ENCODE measurements at regions not wholly inside any gene's neighbourhood (a gene's known extent, or its start where the extent isn't known, plus 50 kb on each side); places are given as distances from the start of the nearest gene placed in this dataset.
"Not testable (repeated sequence)": the region's sequence is repeated elsewhere in the genome, so short reads cannot be mapped to it uniquely, and the experiment has no call there.

- no peak overlapping the region for H3K27ac ChIP-seq (ENCODE audit: low read depth, low read length)
- H3K27me3 ChIP-seq (ENCODE audit: insufficient read depth, low read length) = no peaks in the 10 kb centered on the region
- no peaks in the 10 kb centered on the region for H3K36me3 ChIP-seq (ENCODE audit: insufficient read depth, low read length)
- H3K79me2 ChIP-seq (ENCODE audit: control insufficient read depth, insufficient read depth, low read length, unreplicated experiment) = no peaks in the 10 kb centered on the region
- H3K4me3 ChIP-seq (ENCODE audit: low read depth, low read length) = no peak overlapping the region
- H2AFZ ChIP-seq (ENCODE audit: low read length, unreplicated experiment) = no peak overlapping the region
- H3K4me1 ChIP-seq (ENCODE audit: control insufficient read depth, insufficient read depth, low read length, unreplicated experiment) = no peaks in the 10 kb centered on the region
Observed at GRCh38 chr3:713947-714620, 378.7 kb upstream of the CNTN6 start.

DNA sequence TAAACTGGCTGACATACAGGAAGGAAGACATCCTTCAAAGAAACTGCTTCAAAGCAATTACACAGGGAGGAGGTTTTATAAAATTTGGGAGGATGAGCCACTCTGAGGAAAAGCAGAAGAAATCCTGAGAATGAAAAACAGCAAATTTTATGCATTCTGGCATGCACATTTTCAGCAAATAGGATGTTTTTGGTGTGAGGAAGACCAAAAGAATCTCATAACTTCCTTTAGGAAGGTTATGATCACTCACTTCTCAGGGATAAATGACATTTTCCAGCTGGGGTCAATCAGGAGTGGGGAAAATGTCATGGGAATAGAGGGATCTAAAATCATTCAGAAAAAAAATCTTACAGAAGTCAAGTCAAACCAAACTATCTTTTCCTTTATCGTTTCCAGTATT lies 371.7 kb upstream of the CNTN6 start:
- H3K4me1 ChIP-seq (ENCODE audit: control insufficient read depth, insufficient read depth, low read length, unreplicated experiment) = no peaks in the 10 kb centered on the region
- H3K79me2 ChIP-seq (ENCODE audit: control insufficient read depth, insufficient read depth, low read length, unreplicated experiment) = no peaks in the 10 kb centered on the region
- H3K27ac ChIP-seq (ENCODE audit: low read depth, low read length) = no peak overlapping the region
- no peaks in the 10 kb centered on the region for H3K36me3 ChIP-seq (ENCODE audit: insufficient read depth, low read length)
- no peaks in the 10 kb centered on the region for H3K27me3 ChIP-seq (ENCODE audit: insufficient read depth, low read length)
- no peak overlapping the region for H2AFZ ChIP-seq (ENCODE audit: low read length, unreplicated experiment)
- no peak overlapping the region for H3K4me3 ChIP-seq (ENCODE audit: low read depth, low read length)

DNA sequence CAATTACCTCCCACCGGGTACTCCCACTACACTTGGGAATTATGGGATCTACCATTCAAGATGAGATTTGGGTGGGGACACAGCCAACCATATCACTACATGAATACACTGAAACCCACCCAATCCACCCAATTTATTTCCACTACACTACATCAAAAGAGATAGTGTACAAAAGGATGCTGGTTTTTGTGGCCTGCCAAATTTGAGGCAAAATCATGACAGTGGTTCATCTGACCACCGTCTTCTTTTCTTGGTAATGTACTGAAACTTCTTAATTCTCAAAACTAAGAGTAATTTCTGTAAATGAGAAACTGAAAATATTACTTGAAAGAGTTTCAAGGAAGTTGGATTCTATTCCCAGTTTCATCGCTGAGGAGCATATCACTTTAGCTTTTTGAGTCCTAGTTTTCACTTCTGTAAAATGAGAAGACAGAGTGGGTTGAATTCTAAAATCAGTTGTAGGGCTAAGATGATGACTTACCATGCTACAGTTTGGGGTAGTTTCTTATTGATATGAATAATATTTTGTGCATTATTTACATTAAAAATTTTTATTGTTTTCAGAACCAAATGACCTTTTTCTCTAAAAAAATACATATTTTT lies 360.4 kb upstream of the CNTN6 start:
- no peak overlapping the region for H3K27ac ChIP-seq (ENCODE audit: low read depth, low read length)
- no peak overlapping the region for H2AFZ ChIP-seq (ENCODE audit: low read length, unreplicated experiment)
- no peaks in the 10 kb centered on the region for H3K4me1 ChIP-seq (ENCODE audit: control insufficient read depth, insufficient read depth, low read length, unreplicated experiment)
- H3K27me3 ChIP-seq (ENCODE audit: insufficient read depth, low read length) = no peaks in the 10 kb centered on the region
- no peak overlapping the region for H3K4me3 ChIP-seq (ENCODE audit: low read depth, low read length)
- no peaks in the 10 kb centered on the region for H3K79me2 ChIP-seq (ENCODE audit: control insufficient read depth, insufficient read depth, low read length, unreplicated experiment)
- no peaks in the 10 kb centered on the region for H3K36me3 ChIP-seq (ENCODE audit: insufficient read depth, low read length)

DNA sequence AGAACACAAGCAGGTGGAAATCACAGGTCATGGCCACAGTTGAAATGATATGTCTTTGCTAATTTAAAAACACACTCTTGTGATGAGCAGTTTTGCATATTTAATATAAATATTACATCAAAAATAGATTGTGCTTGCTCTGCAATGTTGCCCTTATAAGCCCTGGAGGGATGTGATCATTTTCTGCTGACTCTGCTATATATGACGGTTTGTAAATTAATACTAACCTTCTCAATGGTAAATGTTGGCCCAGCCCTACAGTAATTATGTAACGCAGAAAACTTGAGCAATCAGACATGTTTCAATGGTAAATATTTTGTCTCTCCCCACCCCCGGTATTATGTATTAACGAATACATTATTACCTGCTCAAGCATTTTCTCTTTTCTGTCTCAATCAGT lies 359.5 kb upstream of the CNTN6 start:
- H3K4me3 ChIP-seq (ENCODE audit: low read depth, low read length) = no peak overlapping the region
- no peak overlapping the region for H2AFZ ChIP-seq (ENCODE audit: low read length, unreplicated experiment)
- no peaks in the 10 kb centered on the region for H3K4me1 ChIP-seq (ENCODE audit: control insufficient read depth, insufficient read depth, low read length, unreplicated experiment)
- no peaks in the 10 kb centered on the region for H3K79me2 ChIP-seq (ENCODE audit: control insufficient read depth, insufficient read depth, low read length, unreplicated experiment)
- H3K27ac ChIP-seq (ENCODE audit: low read depth, low read length) = no peak overlapping the region
- no peaks in the 10 kb centered on the region for H3K36me3 ChIP-seq (ENCODE audit: insufficient read depth, low read length)
- no peaks in the 10 kb centered on the region for H3K27me3 ChIP-seq (ENCODE audit: insufficient read depth, low read length)

- Histone ChIP-seq H3K79me2 (ENCODE audit: control insufficient read depth, insufficient read depth, low read length, unreplicated experiment) (no peaks in the 10 kb centered on the region), H3K4me3 (ENCODE audit: low read depth, low read length) (no peak overlapping the region), H3K27me3 (ENCODE audit: insufficient read depth, low read length) (no peaks in the 10 kb centered on the region), H3K4me1 (ENCODE audit: control insufficient read depth, insufficient read depth, low read length, unreplicated experiment) (no peaks in the 10 kb centered on the region), H2AFZ (ENCODE audit: low read length, unreplicated experiment) (no peak overlapping the region), H3K36me3 (ENCODE audit: insufficient read depth, low read length) (no peaks in the 10 kb centered on the region), H3K27ac (ENCODE audit: low read depth, low read length) (no peak overlapping the region)
Observed at GRCh38 chr3:757711-758110, 335.1 kb upstream of the CNTN6 start.

- no peaks in the 10 kb centered on the region for H3K27me3 ChIP-seq (ENCODE audit: insufficient read depth, low read length)
- H3K36me3 ChIP-seq (ENCODE audit: insufficient read depth, low read length) = no peaks in the 10 kb centered on the region
- no peak overlapping the region for H3K27ac ChIP-seq (ENCODE audit: low read depth, low read length)
- H2AFZ ChIP-seq (ENCODE audit: low read length, unreplicated experiment) = no peak overlapping the region
- no peaks in the 10 kb centered on the region for H3K79me2 ChIP-seq (ENCODE audit: control insufficient read depth, insufficient read depth, low read length, unreplicated experiment)
- no peaks in the 10 kb centered on the region for H3K4me1 ChIP-seq (ENCODE audit: control insufficient read depth, insufficient read depth, low read length, unreplicated experiment)
- no peak overlapping the region for H3K4me3 ChIP-seq (ENCODE audit: low read depth, low read length)
Observed at GRCh38 chr3:759106-759505, 333.7 kb upstream of the CNTN6 start.

DNA sequence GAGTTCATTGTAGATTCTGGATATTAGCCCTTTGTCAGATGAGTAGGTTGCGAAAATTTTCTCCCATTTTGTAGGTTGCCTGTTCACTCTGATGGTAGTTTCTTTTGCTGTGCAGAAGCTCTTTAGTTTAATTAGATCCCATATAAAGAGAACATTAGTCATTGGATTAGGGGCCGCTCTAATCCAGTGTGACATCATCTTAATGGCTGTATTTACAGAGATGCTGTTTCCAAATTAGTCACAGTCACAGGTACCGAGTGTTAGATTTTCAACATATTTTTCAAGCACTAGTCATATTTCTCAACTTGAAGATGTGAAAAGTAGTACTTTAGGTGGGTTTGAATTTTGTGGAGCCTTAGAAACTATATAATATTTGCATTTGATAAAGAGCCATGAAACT lies 319.4 kb upstream of the CNTN6 start:
- not testable (repeated sequence) for H3K4me1 ChIP-seq (ENCODE audit: control insufficient read depth, insufficient read depth, low read length, unreplicated experiment); H3K27ac ChIP-seq (ENCODE audit: low read depth, low read length); H2AFZ ChIP-seq (ENCODE audit: low read length, unreplicated experiment); H3K27me3 ChIP-seq (ENCODE audit: insufficient read depth, low read length); H3K4me3 ChIP-seq (ENCODE audit: low read depth, low read length); H3K79me2 ChIP-seq (ENCODE audit: control insufficient read depth, insufficient read depth, low read length, unreplicated experiment); H3K36me3 ChIP-seq (ENCODE audit: insufficient read depth, low read length)

DNA sequence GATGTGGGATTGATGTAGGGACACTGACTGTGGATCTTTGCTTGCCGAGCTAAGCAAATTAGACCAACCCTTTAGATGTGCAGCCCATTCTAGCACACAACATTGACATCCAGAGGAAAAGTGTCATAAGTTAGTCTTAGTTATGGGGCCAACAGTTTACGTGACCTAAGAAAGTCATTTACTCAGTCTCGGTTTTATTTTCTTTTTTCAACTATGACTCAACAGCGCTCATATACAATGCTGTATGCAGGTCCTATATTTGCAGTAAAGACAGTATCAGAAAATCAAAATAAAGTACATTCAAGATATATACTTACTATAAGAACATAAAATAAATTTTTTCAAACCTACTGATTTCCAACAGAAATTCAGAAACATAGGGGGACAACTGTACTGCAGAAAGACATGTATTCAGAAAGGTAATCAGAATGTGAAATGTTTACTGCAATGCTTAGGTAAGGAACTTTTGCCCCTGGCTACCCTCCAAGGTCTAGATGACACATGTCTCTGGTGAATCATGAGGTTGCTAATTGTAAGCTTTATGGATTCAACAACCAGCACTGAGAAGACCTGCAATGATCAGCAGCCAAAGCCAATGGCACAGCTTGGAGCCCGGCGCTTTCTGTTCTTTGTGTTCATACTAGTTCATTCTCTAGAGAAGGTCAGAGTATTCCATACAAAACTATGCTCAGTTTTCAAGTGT lies 317.5 kb upstream of the CNTN6 start:
- Histone ChIP-seq H3K27me3 (ENCODE audit: insufficient read depth, low read length) (no peaks in the 10 kb centered on the region), H3K4me3 (ENCODE audit: low read depth, low read length) (no peak overlapping the region), H2AFZ (ENCODE audit: low read length, unreplicated experiment) (no peak overlapping the region), H3K36me3 (ENCODE audit: insufficient read depth, low read length) (no peaks in the 10 kb centered on the region), H3K79me2 (ENCODE audit: control insufficient read depth, insufficient read depth, low read length, unreplicated experiment) (no peaks in the 10 kb centered on the region), H3K27ac (ENCODE audit: low read depth, low read length) (no peak overlapping the region), H3K4me1 (ENCODE audit: control insufficient read depth, insufficient read depth, low read length, unreplicated experiment) (no peaks in the 10 kb centered on the region)

DNA sequence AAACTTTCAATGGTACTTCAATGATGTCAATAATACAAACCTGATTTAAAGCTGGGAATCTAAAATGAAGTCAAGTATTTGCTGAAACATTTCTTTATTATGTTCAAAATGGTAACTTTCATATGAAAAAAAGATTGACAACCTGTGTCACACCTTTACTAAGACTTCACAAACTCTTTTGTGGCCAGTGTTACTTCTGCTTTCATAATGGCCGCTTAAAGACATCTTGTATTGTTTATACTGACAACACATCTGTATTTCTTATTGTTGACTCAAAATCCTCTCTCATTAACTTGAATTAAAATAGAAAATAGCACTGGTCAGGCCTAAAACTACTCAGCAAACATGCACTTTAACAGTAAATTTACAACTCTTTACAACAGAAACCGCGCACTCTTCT lies 312.3 kb upstream of the CNTN6 start:
- no peaks in the 10 kb centered on the region for H3K79me2 ChIP-seq (ENCODE audit: control insufficient read depth, insufficient read depth, low read length, unreplicated experiment)
- H3K27ac ChIP-seq (ENCODE audit: low read depth, low read length) = no peak overlapping the region
- H2AFZ ChIP-seq (ENCODE audit: low read length, unreplicated experiment) = no peak overlapping the region
- H3K4me3 ChIP-seq (ENCODE audit: low read depth, low read length) = no peak overlapping the region
- no peaks in the 10 kb centered on the region for H3K36me3 ChIP-seq (ENCODE audit: insufficient read depth, low read length)
- no peaks in the 10 kb centered on the region for H3K4me1 ChIP-seq (ENCODE audit: control insufficient read depth, insufficient read depth, low read length, unreplicated experiment)
- H3K27me3 ChIP-seq (ENCODE audit: insufficient read depth, low read length) = no peaks in the 10 kb centered on the region

GRCh38 chr3:791442-791841 lies 301.4 kb upstream of the CNTN6 start:
- Histone ChIP-seq H3K27ac (ENCODE audit: low read depth, low read length) (no peak overlapping the region), H3K4me1 (ENCODE audit: control insufficient read depth, insufficient read depth, low read length, unreplicated experiment) (no peaks in the 10 kb centered on the region), H3K27me3 (ENCODE audit: insufficient read depth, low read length) (no peaks in the 10 kb centered on the region), H2AFZ (ENCODE audit: low read length, unreplicated experiment) (no peak overlapping the region), H3K79me2 (ENCODE audit: control insufficient read depth, insufficient read depth, low read length, unreplicated experiment) (no peaks in the 10 kb centered on the region), H3K4me3 (ENCODE audit: low read depth, low read length) (no peak overlapping the region), H3K36me3 (ENCODE audit: insufficient read depth, low read length) (no peaks in the 10 kb centered on the region)

DNA sequence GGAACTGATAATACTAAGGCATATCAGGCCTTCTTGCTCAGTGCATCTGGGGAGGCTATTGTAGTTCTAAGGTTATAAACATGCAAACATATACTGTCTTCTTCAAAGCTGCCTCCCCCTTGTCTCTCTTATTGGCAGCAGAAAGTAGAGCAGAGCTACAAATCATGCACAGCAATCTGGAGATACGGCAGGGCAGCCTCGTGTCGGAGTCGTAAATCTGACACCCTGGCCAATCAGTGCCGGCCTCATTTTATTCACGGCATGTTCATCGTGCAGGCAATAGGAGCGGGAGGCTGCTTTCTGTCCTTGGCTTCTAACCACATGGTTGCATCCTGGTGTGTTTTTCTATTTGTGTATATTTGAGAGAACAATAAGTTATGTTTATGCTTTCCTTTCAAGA lies 300.2 kb upstream of the CNTN6 start:
- Histone ChIP-seq H3K36me3 (ENCODE audit: insufficient read depth, low read length) (no peaks in the 10 kb centered on the region), H3K4me1 (ENCODE audit: control insufficient read depth, insufficient read depth, low read length, unreplicated experiment) (no peaks in the 10 kb centered on the region), H3K27me3 (ENCODE audit: insufficient read depth, low read length) (no peaks in the 10 kb centered on the region), H3K79me2 (ENCODE audit: control insufficient read depth, insufficient read depth, low read length, unreplicated experiment) (no peaks in the 10 kb centered on the region), H2AFZ (ENCODE audit: low read length, unreplicated experiment) (no peak overlapping the region), H3K27ac (ENCODE audit: low read depth, low read length) (no peak overlapping the region), H3K4me3 (ENCODE audit: low read depth, low read length) (no peak overlapping the region)

Data from ACC112 (cell line).